ENCODE measurements at regions not wholly inside any gene's neighbourhood (a gene's known extent, or its start where the extent isn't known, plus 50 kb on each side); places are given as distances from the start of the nearest gene placed in this dataset.

DNA sequence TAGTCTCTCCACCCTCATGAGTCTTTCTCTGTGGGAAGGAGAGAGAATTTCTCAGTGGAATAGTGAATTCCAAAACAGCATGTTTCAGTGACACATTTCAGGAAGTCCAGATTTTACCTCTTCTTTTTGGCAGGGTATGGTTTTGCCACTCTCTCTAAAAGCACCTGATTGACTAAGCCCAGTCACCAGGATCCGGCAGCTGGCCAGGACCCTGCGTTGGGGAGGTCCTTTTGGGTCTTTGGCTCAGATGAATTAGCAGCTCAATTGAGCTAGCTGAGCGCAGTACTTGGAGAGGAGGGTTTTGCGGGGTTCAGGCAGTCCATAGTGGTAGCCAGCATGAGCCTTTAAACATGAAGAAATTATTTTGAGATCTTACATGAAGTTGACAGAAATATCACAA lies 548.2 kb downstream of the PDCD6IP start:
- TF ChIP-seq, protein P1, sequence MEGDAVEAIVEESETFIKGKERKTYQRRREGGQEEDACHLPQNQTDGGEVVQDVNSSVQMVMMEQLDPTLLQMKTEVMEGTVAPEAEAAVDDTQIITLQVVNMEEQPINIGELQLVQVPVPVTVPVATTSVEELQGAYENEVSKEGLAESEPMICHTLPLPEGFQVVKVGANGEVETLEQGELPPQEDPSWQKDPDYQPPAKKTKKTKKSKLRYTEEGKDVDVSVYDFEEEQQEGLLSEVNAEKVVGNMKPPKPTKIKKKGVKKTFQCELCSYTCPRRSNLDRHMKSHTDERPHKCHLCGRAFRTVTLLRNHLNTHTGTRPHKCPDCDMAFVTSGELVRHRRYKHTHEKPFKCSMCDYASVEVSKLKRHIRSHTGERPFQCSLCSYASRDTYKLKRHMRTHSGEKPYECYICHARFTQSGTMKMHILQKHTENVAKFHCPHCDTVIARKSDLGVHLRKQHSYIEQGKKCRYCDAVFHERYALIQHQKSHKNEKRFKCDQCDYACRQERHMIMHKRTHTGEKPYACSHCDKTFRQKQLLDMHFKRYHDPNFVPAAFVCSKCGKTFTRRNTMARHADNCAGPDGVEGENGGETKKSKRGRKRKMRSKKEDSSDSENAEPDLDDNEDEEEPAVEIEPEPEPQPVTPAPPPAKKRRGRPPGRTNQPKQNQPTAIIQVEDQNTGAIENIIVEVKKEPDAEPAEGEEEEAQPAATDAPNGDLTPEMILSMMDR (IDR thresholded peaks at IDR 0.05), result no peak
- TF ChIP-seq POLR2A (IDR thresholded peaks at IDR 0.05), result no peak

Data from esophagus squamous epithelium (tissue), 4 donors.